ENCODE measurements at regions not wholly inside any gene's neighbourhood (a gene's known extent, or its start where the extent isn't known, plus 50 kb on each side); places are given as distances from the start of the nearest gene placed in this dataset.

- no peak for DNase-seq
These were observed 51.6 kb upstream of the POU3F2 start for GRCh38 chr6:98782772-98783171.

DNA sequence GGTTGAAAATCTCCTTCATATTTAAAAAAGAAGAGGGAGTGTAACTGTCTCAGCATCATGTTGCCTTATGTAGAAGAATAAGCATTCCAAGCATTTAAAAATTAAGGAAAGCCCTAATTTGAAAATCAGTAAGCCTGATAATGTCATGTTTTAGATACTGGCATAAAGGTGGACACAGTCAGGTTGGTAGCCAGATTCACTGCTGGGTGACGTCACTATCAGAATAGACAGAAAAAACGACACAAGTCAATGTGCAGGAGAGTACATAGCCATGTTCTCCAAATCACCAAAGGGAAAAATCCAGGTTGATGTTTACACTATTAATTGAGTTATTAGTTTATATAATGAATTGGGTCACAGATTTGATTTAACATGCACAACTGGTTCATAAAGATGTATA lies 50.8 kb upstream of the POU3F2 start:
- DNase-seq, result no peak

Data from NCI-H510A treated with DMSO at 0.1 percent for 48 hours (cell line).